ENCODE measurements at regions not wholly inside any gene's neighbourhood (a gene's known extent, or its start where the extent isn't known, plus 50 kb on each side); places are given as distances from the start of the nearest gene placed in this dataset.

DNA sequence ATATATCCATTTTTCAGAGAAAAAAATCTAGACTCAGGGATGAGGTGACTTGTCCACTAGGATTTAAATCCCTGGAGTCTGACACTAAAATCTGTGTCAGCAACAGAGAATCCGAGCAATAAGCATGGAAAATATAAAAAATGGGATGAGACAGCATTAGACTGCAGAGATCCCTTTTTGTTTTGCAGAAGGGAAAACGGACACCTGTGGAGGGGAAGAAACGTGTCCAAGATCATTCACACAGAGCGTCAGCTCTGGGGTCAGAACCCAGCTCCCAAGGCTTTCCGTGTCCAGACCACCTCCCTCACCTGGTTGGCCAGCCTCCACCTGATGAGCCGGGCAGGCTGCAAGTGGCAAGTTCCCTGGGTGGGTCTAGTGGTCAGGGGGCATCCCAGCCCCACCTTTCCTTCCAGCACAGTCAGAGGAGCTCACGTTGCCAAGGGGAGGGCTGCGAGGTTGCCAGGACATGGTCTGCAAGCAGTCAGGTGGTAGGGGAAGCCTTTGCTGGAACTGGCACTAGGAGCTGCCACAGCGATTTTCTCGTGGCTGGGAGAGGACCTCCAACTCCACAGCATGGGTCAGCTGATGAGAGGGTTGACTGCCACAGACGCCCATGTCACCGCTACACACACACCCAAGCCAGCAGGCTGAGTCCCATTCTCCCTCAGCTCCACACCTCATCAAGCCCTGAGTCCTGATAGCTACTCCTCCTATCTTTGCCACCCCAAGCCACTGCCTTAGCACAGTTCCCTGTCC lies 65.9 kb upstream of the CPLX2 start:
- H3K9me3 ChIP-seq, result no peaks in the 10 kb centered on the region
- H3K27ac ChIP-seq, result no peak overlapping the region
- H3K36me3 ChIP-seq, result no peaks in the 10 kb centered on the region
- H3K4me1 ChIP-seq (ENCODE audit: control insufficient read depth in 1 of 2, insufficient read depth in 1 of 2, low read depth in 1 of 2, low read length in 1 of 2), result no peaks in the 10 kb centered on the region
- no peak overlapping the region for H3K4me3 ChIP-seq (ENCODE audit: low read depth in 1 of 2, low read length in 1 of 2)
- TF ChIP-seq, protein P1, sequence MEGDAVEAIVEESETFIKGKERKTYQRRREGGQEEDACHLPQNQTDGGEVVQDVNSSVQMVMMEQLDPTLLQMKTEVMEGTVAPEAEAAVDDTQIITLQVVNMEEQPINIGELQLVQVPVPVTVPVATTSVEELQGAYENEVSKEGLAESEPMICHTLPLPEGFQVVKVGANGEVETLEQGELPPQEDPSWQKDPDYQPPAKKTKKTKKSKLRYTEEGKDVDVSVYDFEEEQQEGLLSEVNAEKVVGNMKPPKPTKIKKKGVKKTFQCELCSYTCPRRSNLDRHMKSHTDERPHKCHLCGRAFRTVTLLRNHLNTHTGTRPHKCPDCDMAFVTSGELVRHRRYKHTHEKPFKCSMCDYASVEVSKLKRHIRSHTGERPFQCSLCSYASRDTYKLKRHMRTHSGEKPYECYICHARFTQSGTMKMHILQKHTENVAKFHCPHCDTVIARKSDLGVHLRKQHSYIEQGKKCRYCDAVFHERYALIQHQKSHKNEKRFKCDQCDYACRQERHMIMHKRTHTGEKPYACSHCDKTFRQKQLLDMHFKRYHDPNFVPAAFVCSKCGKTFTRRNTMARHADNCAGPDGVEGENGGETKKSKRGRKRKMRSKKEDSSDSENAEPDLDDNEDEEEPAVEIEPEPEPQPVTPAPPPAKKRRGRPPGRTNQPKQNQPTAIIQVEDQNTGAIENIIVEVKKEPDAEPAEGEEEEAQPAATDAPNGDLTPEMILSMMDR (IDR thresholded peaks at IDR 0.05), result no peak
- peaks cover 66% of the 10 kb centered on the region for H3K27me3 ChIP-seq

DNA sequence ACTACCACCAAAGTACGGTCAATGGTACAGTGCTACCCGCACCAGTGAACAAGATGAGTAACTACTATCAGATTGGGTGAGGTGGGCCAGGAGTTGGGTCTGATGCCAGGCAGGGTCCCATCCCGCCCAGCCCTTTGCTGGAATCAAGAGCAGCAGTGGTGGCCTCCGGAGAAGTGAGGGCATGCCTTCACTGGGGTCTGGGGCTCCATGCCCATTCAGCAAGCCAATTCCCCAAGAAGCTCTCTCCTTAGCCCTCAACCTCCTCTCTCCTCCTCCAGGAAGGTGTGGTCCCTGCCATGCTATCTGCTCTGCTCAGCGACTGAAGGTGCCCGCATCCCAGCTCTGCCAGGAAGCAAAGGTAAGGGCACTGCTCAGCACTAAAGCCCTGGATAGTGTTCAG lies 62.7 kb upstream of the CPLX2 start:
- Histone ChIP-seq H3K36me3 (no peaks in the 10 kb centered on the region), H3K27me3 (peaks cover 49% of the 10 kb centered on the region), H3K4me1 (ENCODE audit: control insufficient read depth in 1 of 2, insufficient read depth in 1 of 2, low read depth in 1 of 2, low read length in 1 of 2) (no peaks in the 10 kb centered on the region), H3K27ac (no peak overlapping the region), H3K4me3 (ENCODE audit: low read depth in 1 of 2, low read length in 1 of 2) (no peak overlapping the region), H3K9me3 (no peaks in the 10 kb centered on the region)
- TF ChIP-seq, protein P1 (IDR thresholded peaks at IDR 0.05), result no peak

DNA sequence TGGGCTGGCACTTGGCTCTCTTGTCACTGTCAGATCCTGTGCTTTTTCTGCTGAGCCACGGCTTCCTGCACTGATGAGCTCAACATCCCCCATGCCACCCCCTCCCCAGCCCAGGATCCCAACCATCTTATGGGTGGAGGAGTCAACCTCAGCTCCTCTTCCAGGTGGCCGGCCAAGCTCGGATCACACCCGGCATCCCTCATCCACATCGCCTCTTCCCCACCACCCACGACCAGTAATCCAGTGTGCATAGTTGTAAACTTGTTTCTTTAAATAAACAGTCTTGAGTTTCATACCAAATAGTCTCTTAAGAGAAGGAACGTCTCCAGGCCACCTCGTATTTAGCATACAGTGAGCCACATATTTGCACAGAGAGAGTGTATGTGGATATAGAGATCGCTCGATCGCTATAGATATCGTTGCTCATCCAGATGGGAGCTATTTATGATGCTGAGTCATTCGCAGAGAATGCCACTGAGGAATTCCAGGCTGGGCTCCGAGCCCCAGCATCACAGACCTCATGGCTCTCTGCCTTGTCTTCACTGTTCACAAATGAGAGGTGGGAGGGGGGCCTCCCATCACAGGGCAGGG lies 61.8 kb upstream of the CPLX2 start:
- no peak overlapping the region for H3K4me3 ChIP-seq (ENCODE audit: low read depth in 1 of 2, low read length in 1 of 2)
- TF ChIP-seq, protein P1 (IDR thresholded peaks at IDR 0.05), result no peak
- H3K27ac ChIP-seq, result no peak overlapping the region
- H3K4me1 ChIP-seq (ENCODE audit: control insufficient read depth in 1 of 2, insufficient read depth in 1 of 2, low read depth in 1 of 2, low read length in 1 of 2), result no peaks in the 10 kb centered on the region
- no peaks in the 10 kb centered on the region for H3K36me3 ChIP-seq
- H3K9me3 ChIP-seq, result no peaks in the 10 kb centered on the region
- H3K27me3 ChIP-seq, result peaks cover 57% of the 10 kb centered on the region

DNA sequence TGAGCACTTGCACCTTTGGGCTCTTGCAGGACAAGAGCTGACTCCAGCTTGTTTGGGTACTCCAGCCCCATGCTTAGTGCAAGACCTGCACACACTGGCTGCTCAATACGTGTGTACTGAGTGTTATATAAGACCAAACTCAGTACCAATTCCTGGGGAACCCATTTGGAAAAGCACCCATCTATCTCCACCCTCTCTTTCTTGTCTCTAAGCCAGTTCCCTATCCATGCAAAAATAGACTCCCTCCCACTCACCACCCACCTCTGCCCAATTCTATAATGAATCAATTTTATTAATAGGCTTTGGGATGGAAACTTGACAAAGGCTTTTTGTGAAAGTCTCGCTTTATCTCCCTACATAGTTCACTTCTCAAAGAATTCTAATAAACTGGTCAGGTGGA lies 60.9 kb upstream of the CPLX2 start:
- H3K9me3 ChIP-seq, result no peaks in the 10 kb centered on the region
- H3K36me3 ChIP-seq, result no peaks in the 10 kb centered on the region
- peaks cover 64% of the 10 kb centered on the region for H3K27me3 ChIP-seq
- no peak overlapping the region for H3K27ac ChIP-seq
- no peaks in the 10 kb centered on the region for H3K4me1 ChIP-seq (ENCODE audit: control insufficient read depth in 1 of 2, insufficient read depth in 1 of 2, low read depth in 1 of 2, low read length in 1 of 2)
- no peak overlapping the region for H3K4me3 ChIP-seq (ENCODE audit: low read depth in 1 of 2, low read length in 1 of 2)
- TF ChIP-seq, protein P1 (IDR thresholded peaks at IDR 0.05), result no peak

DNA sequence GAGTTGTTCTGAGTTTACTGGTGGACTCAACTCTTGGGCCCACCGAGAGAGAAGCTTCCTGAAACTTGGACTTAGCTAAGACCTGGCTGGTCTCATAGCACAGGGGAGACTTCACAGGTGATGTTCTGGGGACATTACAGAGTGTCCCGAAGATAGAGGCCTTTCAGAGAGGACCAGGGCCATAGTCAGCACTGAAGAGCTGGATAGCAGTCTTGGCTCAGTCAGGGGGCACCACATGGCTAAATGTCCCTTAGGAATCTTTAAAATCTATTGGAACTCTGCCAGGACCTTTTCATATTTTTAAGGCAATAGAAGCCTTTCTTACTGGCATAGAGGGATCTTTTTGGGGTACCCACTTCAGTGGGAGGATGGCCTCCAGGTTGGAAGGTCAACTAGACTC lies 59.8 kb upstream of the CPLX2 start:
- Histone ChIP-seq H3K36me3 (no peaks in the 10 kb centered on the region), H3K27ac (no peak overlapping the region), H3K4me1 (ENCODE audit: control insufficient read depth in 1 of 2, insufficient read depth in 1 of 2, low read depth in 1 of 2, low read length in 1 of 2) (no peaks in the 10 kb centered on the region), H3K4me3 (ENCODE audit: low read depth in 1 of 2, low read length in 1 of 2) (no peak overlapping the region), H3K9me3 (no peaks in the 10 kb centered on the region), H3K27me3 (peaks cover 67% of the 10 kb centered on the region)
- TF ChIP-seq, protein P1 (IDR thresholded peaks at IDR 0.05), result no peak
